Transverse colon (tissue), 3 donors: ENCODE measurements at regions not wholly inside any gene's neighbourhood (a gene's known extent, or its start where the extent isn't known, plus 50 kb on each side); places are given as distances from the start of the nearest gene placed in this dataset.

ENCODE experiments used
- CTCF ChIP-seq, 5 experiments: fragments of 200-600 bp in 3 of 5; fragments of 450-650 bp in 2 of 5; sonication (generic) in 3 of 5; IDR thresholded peaks; 1 replicate in 2 of 5; 2 replicates in 3 of 5; pipeline ENCODE4 v1.5.1; 2016 to 2017; ENCODE audit warnings: antibody characterized with exemption in 5 of 5, inconsistent platforms in 3 of 5, mild to moderate bottlenecking in 2 of 5, moderate library complexity in 1 of 5
- POLR2A ChIP-seq: fragments of 450-650 bp; IDR thresholded peaks from one replicate; pipeline ENCODE4 v1.6.1; 2016; ENCODE audit warnings: antibody characterized with exemption, mild to moderate bottlenecking, moderate library complexity

GRCh38 chr3:147864754-147865354 is 455.7 kb downstream of the ZIC1 start:
- no peak for TF ChIP-seq POLR2A
- no peak for TF ChIP-seq CTCF (IDR thresholded peaks at IDR 0.05)
